PC-3 (cell line): ENCODE measurements at regions not wholly inside any gene's neighbourhood (a gene's known extent, or its start where the extent isn't known, plus 50 kb on each side); places are given as distances from the start of the nearest gene placed in this dataset.

Source experiments
- ATAC-seq: fragments of 200-7000 bp; cut with Tn5 transposase; 2 replicates; pipeline ENCODE4 v1.9.1; 2020; ENCODE audit warnings: mild to moderate bottlenecking, moderate library complexity
- BruUV-seq: library from RNA; stranded (reverse); fragments of 400-500 nt; replicated peaks from 2 replicates; lab custom pipeline; 2021; lab: Mats Ljungman, UMichigan
- CTCF ChIA-PET: fragments of 300-600 bp; sonication (Branson Sonifier 250); formaldehyde crosslinking; loops from one replicate; lab custom pipeline; 2022; ENCODE audit warnings: antibody characterized with exemption; lab: Charles Lee
- POLR2A ChIA-PET: fragments of 300-600 bp; sonication (Branson Sonifier 250); formaldehyde crosslinking; loops from one replicate; lab custom pipeline; 2022; ENCODE audit warnings: antibody characterized with exemption; ENCODE audit not compliant: unreplicated experiment; lab: Charles Lee
- DNase-seq: peaks from one replicate; pipeline ENCODE4 v3.0.0-alpha.2; 2015
- H2AFZ ChIP-seq: fragments of 300-600 bp; sonication (generic); 2 replicates; pipeline ENCODE4 v1.6.0; 2016; ENCODE audit warnings: antibody characterized with exemption, low read length
- H3F3A ChIP-seq: fragments of 300-600 bp; sonication (generic); one replicate; pipeline ENCODE4 v1.6.0; 2017; ENCODE audit warnings: antibody characterized with exemption, low read length, control low read depth, mild to moderate bottlenecking; ENCODE audit not compliant: unreplicated experiment
- H3K27ac ChIP-seq: fragments of 300-600 bp; sonication (generic); 2 replicates; pipeline ENCODE4 v1.5.1; 2016; ENCODE audit warnings: mild to moderate bottlenecking, low read length
- H3K27me3 ChIP-seq: fragments of 300-600 bp; sonication (generic); 2 replicates; pipeline ENCODE4 v1.6.1; 2016; ENCODE audit warnings: low read length, mixed read lengths
- H3K36me3 ChIP-seq: fragments of 300-600 bp; sonication (generic); 2 replicates; pipeline ENCODE4 v1.6.1; 2016; ENCODE audit warnings: low read depth, mixed run types, low read length, mixed read lengths
- H3K4me1 ChIP-seq: fragments of 300-600 bp; sonication (generic); 2 replicates; pipeline ENCODE4 v1.5.1; 2016; ENCODE audit warnings: low read length; ENCODE audit not compliant: insufficient read depth
- H3K4me2 ChIP-seq: fragments of 300-600 bp; sonication (generic); 2 replicates; pipeline ENCODE4 v1.6.0; 2016; ENCODE audit warnings: low read length
- H3K4me3 ChIP-seq: fragments of 300-600 bp; sonication (generic); 2 replicates; pipeline ENCODE4 v1.5.1; 2016; ENCODE audit warnings: mild to moderate bottlenecking, low read length, mixed read lengths
- H3K79me2 ChIP-seq: fragments of 300-600 bp; sonication (generic); 2 replicates; pipeline ENCODE4 v1.6.1; 2017; ENCODE audit warnings: low read length, mixed read lengths
- H3K9ac ChIP-seq: fragments of 300-600 bp; sonication (generic); 2 replicates; pipeline ENCODE4 v1.6.0; 2016; ENCODE audit warnings: mild to moderate bottlenecking, low read length
- H3K9me2 ChIP-seq: fragments of 300-600 bp; sonication (generic); replicated peaks from 2 replicates; pipeline ENCODE4 v1.6.1; 2016; ENCODE audit warnings: mixed run types, low read length, mixed read lengths
- H3K9me3 ChIP-seq: fragments of 300-600 bp; sonication (generic); 2 replicates; pipeline ENCODE4 v1.6.1; 2016; ENCODE audit warnings: low read length, mixed read lengths
- H4K20me1 ChIP-seq: fragments of 300-600 bp; sonication (generic); 2 replicates; pipeline ENCODE4 v1.6.1; 2016; ENCODE audit warnings: low read length, mixed read lengths
- EZH2 ChIP-seq: fragments of 300-600 bp; sonication (generic); IDR thresholded peaks from one replicate; pipeline ENCODE4 v1.6.1; 2017; ENCODE audit warnings: antibody characterized with exemption, mild to moderate bottlenecking, low read length; ENCODE audit not compliant: unreplicated experiment
- EZH2phosphoT487 ChIP-seq: fragments of 300-600 bp; sonication (generic); IDR thresholded peaks from 2 replicates; pipeline ENCODE4 v1.6.1; 2018; ENCODE audit warnings: mild to moderate bottlenecking, antibody characterized with exemption, low read length, borderline replicate concordance
- intact Hi-C: fragments of 100-400 bp; cut with micrococcal nuclease; formaldehyde crosslinking; loops from 2 replicates; pipeline ENCODE4 v1.9.0; 2023
- TF ChIP-seq, protein P1 (sequence below): fragments of 300-600 bp; sonication (generic); conservative IDR thresholded peaks from 2 replicates; pipeline ENCODE4 v1.5.1; 2017; ENCODE audit warnings: antibody characterized with exemption, low read depth, mild to moderate bottlenecking, low read length

DNA sequence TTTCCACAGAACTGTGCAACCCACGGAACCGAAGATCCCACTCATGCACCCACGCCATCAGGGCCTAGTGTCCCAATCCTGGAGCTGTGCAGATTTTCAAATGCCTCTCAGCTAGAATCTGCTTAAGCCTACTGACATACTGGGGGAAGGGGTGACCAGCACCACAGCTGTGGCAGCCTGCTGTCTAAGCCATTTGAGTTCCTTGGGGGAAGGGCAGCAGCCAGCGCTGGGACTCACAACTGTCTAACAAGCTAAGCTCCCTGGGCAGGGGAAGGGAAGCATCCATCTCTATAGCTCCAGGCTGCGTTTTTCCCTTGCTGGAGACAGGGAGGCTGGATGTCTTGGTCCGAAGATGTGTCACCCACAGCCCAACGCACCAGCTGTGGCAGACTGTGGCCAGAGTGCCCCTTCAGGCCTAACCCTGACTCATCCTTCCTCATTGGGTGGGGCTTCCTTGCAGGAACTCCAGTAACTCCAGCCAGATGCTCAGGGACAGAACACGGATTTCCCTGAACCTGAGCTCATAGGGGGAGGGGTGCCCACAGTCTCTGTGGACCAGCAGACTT, 194.8 kb downstream of the CHRDL1 start:
- H2AFZ ChIP-seq = no peak overlapping the region
- H3K4me2 ChIP-seq = no peak overlapping the region
- POLR2A ChIA-PET = no interaction called here
- CTCF ChIA-PET = no interaction called here
- intact Hi-C loops = no loop called here
- TF ChIP-seq, protein P1, sequence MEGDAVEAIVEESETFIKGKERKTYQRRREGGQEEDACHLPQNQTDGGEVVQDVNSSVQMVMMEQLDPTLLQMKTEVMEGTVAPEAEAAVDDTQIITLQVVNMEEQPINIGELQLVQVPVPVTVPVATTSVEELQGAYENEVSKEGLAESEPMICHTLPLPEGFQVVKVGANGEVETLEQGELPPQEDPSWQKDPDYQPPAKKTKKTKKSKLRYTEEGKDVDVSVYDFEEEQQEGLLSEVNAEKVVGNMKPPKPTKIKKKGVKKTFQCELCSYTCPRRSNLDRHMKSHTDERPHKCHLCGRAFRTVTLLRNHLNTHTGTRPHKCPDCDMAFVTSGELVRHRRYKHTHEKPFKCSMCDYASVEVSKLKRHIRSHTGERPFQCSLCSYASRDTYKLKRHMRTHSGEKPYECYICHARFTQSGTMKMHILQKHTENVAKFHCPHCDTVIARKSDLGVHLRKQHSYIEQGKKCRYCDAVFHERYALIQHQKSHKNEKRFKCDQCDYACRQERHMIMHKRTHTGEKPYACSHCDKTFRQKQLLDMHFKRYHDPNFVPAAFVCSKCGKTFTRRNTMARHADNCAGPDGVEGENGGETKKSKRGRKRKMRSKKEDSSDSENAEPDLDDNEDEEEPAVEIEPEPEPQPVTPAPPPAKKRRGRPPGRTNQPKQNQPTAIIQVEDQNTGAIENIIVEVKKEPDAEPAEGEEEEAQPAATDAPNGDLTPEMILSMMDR = no peak
- TF ChIP-seq EZH2phosphoT487 (no peak), EZH2 (no peak)
- no TSS peak for BruUV-seq
- H3F3A ChIP-seq = no peaks in the 10 kb centered on the region
- H3K36me3 ChIP-seq = no peaks in the 10 kb centered on the region
- H3K4me1 ChIP-seq = no peaks in the 10 kb centered on the region
- ATAC-seq (no peak), DNase-seq (peak; percentile 2)
- H3K9me2 ChIP-seq = no peaks in the 10 kb centered on the region
- no peaks in the 10 kb centered on the region for H3K27me3 ChIP-seq
- no peaks in the 10 kb centered on the region for H3K9me3 ChIP-seq
- H3K9ac ChIP-seq = no peak overlapping the region
- no peak overlapping the region for H3K4me3 ChIP-seq
- no peaks in the 10 kb centered on the region for H4K20me1 ChIP-seq
- no peaks in the 10 kb centered on the region for H3K79me2 ChIP-seq
- H3K27ac ChIP-seq = no peak overlapping the region

DNA sequence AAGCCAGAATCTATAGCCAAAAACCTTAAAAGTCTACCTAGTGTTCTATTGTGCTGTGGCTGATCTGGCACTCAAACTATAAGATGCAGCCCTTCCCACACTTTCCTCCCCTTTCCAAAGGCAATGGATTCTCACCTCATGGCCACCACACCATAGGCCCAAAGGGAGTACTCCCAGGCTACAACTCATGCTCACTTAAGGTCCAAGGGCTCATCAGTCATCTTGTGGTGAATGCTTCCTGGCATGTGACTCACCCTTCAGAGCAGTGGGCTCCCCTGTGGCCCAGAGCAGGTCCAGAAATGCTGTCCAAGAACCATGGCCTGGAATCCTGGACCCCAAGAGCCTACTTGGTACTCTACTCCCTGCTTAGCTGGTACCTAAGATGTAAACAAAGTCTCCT, 181.0 kb downstream of the CHRDL1 start:
- H3F3A ChIP-seq = no peaks in the 10 kb centered on the region
- H3K9me2 ChIP-seq = no peaks in the 10 kb centered on the region
- no peaks in the 10 kb centered on the region for H3K4me1 ChIP-seq
- TF ChIP-seq, protein P1 = no peak
- no peak for TF ChIP-seq EZH2
- TF ChIP-seq EZH2phosphoT487 = no peak
- intact Hi-C loops = no loop called here
- ChIA-PET POLR2A (no interaction called here), CTCF (no interaction called here)
- H4K20me1 ChIP-seq = no peaks in the 10 kb centered on the region
- BruUV-seq = no TSS peak
- H3K79me2 ChIP-seq = no peaks in the 10 kb centered on the region
- H3K4me3 ChIP-seq = no peak overlapping the region
- no peak for DNase-seq
- H3K9me3 ChIP-seq = no peaks in the 10 kb centered on the region
- no peak overlapping the region for H3K4me2 ChIP-seq
- no peak for ATAC-seq
- H3K9ac ChIP-seq = no peak overlapping the region
- no peaks in the 10 kb centered on the region for H3K27me3 ChIP-seq
- no peak overlapping the region for H3K27ac ChIP-seq
- H2AFZ ChIP-seq = no peak overlapping the region
- H3K36me3 ChIP-seq = no peaks in the 10 kb centered on the region
